RCC 7860 (cell line): ENCODE measurements at regions not wholly inside any gene's neighbourhood (a gene's known extent, or its start where the extent isn't known, plus 50 kb on each side); places are given as distances from the start of the nearest gene placed in this dataset.
"Not testable (repeated sequence)": the region's sequence is repeated elsewhere in the genome, so short reads cannot be mapped to it uniquely, and the experiment has no call there.

Experiments
- DNase-seq: peaks from one replicate; pipeline ENCODE4 v3.0.0-alpha.2; 2015; ENCODE audit warnings: low spot score
- FAIRE-seq: peaks from 2 replicates; lab custom pipeline; 2012; peaks lifted over from hg19 to GRCh38; lab: Jason Lieb, UNC

DNA sequence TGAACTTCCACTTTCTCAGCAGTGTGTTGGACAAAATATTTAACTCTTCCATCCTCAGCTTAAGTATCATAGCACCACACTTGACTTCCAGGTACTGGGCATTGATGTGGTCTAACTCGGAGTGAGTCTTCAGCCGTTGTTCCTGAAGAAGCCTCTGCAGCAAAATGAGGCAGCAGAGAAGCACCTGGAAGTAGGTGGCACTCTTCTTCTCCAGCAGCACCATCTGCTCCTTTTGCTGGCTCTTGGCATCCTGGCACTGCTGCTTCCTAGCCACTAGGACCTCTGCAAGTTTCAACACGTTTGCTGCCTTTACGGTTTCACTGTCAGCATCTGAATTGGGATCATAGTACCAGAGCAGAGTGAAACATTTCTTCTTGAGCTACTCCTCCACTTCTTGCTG lies 162.5 kb upstream of the GORAB start:
- DNase-seq (no peak), FAIRE-seq (no peak)

DNA sequence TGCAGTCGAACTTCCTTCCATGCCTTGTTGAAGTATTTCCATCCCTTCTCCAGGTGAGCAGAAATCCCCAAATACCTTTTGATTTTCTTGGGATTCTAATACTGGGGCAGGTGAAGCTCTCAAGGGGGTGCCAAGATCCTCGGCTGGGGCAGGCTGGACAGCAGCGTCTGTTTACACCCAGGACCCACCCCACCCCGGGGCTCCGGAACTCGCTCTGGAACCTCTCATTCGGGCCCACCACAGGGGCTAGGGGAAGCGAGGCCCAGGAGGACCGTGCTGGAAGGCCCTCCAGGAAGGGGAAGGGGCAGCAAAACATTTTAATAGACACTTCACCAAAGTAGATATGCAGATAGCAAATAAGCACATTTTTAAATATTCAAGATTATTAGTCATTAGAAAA lies 161.9 kb upstream of the GORAB start:
- no peak for DNase-seq
- FAIRE-seq, result no peak

DNA sequence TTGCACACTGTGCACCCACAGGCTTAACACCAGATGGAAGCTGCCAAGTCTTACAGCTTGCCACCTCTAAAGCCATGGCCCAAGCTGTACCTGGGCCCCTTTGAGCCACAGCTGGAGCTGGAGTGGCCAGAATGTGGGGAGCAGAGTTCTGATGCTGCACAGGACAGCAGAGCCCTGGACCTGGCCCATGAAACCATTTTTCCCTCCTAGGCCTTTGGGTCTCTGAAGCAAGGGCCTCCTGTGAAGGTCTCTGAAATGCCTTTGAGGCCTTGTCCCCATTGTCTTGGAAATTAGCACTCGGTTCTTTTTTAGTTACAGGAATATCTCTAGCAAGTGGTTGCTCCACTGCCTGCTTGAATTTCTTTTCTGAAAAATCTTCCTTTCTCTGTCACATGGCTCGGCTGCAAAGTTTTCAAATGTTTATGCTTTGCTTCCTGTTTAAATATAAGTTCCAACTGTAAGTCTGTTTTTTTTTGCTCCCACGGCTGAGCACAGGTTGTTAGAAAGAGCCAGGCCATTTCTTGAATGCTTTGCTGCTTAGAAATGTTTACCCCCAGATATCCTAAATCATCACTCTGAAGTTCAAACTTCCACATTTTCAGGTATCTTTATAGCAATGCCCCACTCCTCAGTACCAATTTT lies 156.8 kb upstream of the GORAB start:
- no peak for DNase-seq
- no peak for FAIRE-seq

DNA sequence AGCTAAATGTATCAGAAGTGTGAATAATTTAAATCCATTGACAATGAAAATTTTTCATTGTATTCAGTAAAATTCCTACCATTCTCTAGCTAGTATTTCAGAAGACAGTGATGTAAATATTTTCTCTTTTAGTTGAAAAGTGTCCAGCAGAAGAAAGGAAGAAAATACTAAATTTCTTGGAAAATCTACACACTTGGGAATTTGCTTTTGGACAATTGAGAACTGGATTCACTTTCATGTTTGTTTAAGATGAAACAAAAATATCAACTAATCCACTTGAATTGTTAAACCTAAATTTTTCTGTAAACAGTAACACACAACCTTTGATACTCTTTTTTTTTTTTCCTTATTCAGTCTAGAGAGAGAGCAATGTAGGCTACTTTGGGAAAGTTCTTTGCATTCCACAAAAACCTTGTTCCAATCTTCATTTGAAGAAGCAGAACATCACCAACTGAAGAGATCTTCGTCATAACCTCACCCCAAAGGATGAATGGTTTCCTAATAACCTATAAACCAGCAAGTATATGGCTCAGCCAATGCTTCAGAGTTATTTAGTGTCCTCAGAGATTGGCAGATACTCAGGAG lies 155.1 kb upstream of the GORAB start:
- no peak for FAIRE-seq
- no peak for DNase-seq

DNA sequence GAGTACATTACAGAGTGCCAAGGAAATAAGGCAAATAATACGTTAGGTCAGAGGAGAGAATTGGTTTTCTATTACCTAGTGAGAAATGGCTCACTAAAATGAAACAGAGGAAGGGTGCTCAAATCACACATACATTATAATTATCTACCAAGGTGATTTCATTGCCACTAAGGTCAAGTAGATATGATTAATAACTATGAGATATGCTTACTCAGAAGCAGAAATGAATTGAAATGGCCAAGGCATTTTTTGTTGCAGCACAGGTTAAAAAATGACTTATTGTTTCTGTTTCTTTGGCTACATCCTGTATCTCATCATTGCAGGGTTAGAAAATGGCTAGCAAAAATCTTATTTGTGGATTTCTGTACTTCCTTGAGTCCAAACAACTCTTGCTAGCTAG lies 154.5 kb upstream of the GORAB start:
- FAIRE-seq, result no peak

DNA sequence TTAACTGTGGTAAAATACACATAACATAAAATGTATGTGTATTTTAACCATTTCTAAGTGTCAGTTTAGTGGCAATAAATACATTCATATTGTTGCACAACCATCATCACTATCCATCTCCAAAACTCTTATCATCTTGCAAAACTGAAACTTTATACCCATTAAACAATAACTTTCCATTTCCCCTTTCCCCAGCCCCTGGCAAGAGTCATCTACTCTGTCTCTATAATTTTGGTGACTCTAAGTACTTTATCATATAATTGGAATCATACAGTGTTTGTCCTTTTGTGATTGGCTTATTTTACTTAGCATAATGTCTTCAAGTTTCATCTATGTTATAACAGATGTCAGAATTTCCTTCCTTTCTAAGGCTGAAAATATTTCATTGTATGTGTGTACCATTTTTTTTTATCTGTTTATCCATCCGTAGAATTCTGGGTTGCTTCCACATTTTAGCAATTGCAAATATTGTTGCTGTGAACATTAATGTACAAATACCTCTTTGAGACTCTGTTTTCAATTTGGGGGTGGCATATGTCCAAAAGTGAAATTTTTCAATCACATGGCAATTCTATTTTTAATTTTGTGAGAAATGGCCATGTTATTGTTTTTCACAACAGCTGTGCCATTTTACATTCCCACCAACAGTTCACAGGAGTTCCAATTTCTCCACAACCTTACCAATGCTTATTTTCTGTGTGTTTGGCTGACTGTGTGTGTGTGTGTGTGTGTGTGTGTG lies 153.9 kb upstream of the GORAB start:
- DNase-seq, result no peak
- no peak for FAIRE-seq

More for the DNA sequence above, 154.5 kb upstream of the GORAB start:
- no peak for DNase-seq

DNA sequence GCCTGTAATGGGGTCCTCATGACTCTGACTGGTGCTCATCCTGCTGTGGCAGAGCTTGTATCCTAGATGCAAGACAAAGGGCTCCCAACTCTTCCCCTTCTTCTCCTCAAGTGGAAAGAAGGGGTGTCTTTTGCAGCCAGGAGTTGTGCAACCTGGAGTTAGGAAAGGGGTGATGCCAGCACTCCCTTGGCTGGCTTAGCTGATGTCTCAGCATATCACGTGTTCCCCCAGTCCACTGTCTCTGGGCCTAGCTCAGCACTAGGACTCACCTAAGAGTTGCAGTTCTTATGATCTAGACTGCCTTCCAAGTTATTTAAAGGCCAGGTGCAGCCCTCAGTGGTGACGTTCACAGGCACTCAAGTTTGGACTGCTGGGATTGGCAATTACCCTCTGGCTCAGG lies 146.2 kb upstream of the GORAB start:
- DNase-seq, result no peak
- FAIRE-seq, result no peak

DNA sequence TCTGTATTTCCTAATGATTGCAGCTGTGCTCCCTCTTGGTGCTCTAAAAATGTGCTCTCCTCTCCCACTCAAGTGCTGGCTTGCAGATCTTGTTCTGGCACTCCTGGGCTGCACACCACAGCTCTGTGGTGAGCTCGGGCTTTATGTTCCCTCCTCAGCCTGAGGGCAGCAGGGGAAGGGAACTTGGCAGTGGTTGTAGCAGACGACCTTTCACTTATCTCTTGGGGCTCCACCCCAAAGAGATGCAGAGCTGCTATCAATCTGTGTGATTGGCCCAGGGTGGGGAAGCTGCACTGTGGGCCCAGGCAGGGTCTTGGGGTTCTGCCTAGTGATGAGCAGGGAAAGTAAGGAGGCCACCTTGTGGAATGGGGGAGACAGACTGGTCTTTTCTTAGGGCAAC lies 143.5 kb upstream of the GORAB start:
- no peak for FAIRE-seq
- DNase-seq, result no peak

DNA sequence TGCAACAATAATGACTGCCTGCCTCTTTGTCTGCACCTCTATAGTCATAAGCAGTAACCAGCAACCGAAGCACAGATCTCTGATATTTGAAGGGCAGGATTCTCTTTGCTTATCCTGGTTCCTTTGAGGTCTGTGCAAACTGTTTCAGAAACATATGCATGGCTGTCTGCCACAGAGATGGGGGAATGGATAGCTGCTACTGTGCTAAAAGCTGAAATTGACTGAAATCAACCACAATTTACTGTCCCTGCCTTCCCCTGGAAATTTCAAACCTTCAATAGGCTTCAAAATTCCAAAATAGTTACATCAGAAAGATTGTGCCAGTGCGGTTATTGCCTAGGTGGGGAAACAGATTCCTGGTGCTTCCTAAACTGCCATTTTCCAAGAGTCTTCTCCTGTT lies 136.8 kb upstream of the GORAB start:
- no peak for FAIRE-seq
- DNase-seq, result no peak

DNA sequence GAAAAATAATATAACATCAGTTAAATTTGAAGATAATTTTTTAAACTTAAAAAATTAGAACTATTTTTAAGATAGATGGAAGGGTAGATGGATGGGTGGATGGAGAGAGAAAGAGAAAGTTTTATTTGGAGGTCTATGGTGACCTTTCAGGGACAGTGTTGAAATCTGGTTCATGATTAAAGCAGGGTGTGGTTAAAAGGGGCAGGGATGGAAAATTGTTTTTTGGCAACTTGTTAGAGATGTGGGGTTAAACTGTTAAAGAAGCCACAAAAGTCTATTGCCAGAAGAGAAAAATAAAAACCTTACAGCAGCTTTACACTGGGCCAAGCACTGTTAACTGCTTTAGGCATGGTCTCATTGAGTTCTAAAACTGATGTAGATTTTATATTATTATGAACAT lies 134.9 kb upstream of the GORAB start:
- FAIRE-seq, result no peak
- no peak for DNase-seq

DNA sequence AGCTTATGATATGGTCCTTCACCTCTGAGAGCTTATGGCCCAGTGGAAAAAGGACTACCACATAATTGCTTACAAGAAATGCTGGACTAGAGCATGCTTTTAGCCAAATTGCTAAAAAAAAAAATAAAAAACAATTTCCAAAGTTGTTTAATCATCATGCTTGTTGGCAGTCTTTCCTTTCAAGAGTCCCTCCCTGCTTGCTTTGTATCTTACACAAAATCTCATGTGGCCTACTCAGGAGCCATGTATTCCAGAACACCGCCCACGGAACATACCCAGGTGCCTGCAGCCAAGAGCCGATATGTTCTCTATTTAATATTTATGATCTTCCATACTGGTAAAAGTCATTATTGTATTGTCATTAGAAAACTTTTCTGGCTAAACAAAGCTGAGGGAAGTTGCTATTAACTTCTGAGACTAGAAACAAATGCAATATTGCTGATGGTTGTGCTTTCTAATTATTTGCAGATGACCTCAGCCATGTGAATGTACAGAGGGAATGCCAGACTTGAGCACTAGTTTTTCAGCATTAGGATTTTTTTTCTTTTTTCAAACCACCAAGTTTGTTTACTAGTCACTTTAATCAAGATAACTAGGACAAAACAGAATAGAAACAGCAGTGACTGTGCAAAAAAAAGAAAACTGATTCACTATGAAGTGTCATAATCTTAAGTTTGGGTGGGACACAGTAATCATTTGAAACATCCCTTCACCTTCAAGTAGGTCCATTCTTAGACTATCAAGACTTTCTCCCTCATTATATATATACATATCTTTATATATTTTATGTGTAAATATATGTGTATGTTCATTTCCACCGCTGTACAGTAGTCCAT lies 129.3 kb upstream of the GORAB start:
- FAIRE-seq (no peak), DNase-seq (no peak)

DNA sequence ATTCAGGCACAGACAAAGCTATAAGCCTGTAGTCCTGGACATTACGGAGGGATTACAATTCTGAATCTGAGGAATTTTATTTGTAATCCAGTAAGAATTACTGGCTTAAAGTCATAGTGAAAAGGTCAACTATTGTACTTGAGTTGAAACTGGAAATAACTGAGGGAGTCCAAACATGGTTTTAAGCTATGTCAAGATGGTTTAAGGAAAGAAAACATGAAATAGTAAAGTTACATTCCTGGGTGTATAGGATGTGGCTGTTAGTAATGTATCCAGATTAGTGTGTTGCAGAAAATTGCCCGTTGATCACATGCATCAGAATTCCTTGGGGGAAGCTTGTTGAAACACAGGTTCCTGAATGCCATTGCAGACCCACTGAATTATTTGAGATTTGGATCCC lies 124.8 kb upstream of the GORAB start:
- FAIRE-seq (no peak), DNase-seq (no peak)

DNA sequence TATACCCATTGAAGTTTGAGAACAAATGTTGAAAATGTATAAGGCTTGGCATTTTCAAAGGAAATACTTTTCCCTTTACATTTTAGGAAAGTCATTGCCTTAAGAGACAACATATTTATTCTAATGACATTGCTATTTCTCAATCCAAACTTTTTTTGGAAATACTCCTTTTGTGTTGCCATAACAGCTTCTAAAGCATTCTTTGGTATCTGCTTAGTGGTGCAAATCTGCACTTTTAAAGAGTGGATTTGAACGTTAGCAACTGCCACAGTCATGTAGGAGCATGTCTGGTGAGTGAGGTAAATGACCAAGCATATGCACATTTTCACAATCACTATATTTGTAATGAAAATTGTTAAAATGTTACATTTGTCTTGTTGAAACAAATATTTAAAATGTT lies 124.4 kb upstream of the GORAB start:
- no peak for FAIRE-seq
- DNase-seq, result no peak

DNA sequence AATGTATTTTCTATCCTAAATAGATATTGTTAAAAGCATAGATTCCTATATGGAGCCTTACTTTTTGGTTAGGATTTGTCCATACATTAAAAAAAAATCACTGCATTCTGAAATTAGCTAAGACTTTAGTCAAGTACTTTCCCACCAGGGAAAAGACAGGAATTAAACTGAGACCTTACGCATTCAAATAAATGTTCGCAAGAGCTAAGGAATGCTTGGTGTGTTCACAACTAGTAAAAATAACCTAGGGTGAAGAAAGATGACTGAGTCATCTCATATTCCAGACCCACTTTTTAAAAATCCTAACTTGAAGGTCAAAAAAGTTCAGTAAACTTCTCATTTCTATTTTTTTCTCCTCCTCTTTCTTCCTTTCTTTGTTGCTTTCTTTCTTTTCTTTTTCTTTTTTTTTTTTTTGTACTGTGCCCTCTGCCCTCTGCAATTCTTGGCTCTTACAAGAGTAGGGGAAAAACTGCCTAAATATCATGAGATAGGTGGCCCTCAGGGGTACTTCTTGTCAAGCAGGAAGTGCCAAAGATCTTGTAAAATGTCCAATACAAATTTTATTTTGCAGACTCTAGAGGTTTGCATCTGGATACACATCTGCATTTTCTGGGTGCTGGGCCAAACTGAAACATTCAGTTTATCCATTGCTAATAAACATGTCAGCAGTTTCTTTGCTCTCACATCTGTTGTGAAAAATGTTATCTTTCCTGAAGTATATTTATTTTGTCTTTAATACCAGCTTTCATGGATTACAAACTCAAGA lies 121.4 kb upstream of the GORAB start:
- no peak for FAIRE-seq
- DNase-seq, result no peak

DNA sequence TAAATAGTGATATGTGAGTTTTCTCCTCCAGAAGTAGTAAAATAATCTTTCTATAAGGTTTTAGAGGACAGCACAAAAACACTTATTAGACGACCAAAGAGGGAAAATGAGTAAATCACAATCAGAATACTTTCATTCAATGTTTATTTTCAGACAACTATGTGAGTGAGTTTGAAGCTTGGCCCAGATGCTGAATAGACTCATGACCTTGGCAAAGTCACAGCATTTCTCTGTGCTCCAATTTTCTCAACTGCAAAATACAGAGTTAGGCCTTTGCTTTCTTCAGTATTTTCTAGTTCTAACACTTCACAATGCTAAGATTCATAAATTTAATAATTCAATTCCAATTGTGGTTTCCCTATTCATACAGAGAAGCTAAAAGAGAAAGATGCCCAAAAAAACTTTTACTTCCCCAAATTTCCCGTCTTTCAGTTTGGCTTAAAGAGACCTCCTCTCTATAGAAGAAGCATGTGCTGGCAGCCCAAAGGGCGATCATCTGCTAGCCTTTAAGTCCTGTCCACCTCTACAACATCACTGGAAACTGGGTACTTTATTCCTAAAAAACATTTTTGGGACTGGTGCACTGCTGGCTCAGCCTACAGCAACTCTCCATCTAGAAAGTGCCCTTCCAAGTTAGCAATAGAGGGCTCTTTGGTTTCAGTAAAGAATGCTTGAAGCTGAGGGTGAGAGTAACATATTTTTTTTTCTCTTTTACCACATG lies 116.8 kb upstream of the GORAB start:
- DNase-seq, result no peak
- no peak for FAIRE-seq

DNA sequence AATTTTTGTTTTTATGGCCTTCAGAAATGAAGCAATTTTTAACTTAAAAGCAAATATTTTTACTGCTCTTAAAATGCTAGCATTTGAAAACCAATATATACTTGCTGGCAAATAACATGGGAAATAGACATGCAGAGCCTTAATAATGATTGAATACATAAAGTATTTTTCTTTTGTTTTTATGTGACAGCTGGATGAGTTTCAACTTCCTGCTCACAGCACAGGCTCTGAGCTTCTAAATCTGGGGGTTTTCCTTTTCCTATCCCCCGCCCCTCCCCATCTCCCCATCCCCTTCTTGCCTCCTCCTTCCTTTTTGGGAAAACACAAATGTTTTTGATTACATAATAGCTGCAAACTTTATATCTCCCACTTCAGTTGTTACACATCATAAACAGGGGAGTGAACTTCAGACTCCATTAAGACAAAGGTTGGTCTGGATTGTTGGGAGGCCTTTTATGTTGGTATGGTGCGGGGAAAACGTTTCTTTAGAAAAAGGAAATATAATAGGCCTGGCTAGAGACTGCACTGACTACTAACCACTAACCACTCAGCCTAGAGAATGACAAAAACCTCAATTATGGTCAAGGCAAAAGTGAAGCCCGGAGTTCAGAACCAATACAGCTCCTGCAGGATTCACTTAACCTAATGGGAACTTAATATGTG lies 116.1 kb upstream of the GORAB start:
- DNase-seq, result no peak
- FAIRE-seq, result no peak

DNA sequence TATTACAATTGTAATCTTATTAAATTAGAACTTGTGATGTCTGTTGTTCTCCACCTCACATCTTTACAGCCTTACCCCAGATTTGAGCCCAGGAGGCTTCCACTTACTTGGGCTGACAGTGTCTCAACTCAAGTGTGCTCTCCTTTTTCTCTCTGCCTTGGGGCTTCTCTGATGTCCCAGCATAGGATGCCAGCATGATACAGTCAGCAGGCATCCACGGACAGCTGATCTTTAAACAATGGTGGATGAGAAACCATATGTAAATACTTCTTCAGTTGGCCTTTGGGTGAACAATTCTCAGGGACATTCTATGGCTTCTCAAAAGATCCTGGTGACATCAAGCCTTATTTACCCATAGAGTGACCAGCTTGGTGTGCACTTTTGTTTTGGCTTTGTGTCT lies 107.6 kb upstream of the GORAB start:
- no peak for FAIRE-seq
- DNase-seq, result no peak

DNA sequence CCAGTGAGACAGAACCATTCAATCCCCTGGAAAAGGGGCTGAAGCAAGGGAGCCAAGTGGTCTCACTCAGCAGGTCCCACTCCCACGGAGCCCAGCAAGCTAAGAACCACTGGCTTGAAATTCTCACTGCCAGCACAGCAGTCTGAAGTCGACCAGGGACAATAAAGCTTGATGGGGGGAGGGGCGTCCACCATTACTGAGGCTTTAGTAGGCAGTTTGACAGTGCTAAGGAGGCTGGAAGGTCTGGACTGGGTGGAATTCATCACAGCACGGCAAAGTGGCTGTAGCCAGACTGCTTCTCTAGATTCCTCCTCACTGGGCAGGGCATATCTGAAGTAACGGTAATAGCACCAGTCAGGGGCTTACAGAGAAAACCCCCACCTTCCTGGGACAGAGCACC lies 105.4 kb upstream of the GORAB start:
- DNase-seq (no peak), FAIRE-seq (no peak)

DNA sequence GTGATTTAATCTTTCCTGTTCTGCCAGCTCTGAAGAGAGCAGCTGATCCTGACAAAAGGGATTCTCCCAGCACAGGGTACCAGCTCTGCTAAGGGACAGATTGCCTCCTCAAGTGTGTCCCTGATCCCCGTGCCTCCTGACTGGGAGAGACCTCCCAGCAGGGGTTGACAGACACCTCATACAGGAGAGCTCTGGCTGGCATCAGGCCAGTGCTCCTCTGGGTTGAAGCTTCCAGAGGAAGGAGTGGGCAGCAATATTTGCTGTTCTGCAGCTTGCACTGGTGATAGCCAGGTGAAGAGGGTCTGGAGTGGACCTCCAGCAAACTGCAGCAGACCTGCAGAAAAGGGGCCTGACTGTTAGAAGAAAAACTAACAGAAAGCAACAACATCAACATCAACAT lies 105.0 kb upstream of the GORAB start:
- FAIRE-seq, DNase-seq: not testable (repeated sequence)

DNA sequence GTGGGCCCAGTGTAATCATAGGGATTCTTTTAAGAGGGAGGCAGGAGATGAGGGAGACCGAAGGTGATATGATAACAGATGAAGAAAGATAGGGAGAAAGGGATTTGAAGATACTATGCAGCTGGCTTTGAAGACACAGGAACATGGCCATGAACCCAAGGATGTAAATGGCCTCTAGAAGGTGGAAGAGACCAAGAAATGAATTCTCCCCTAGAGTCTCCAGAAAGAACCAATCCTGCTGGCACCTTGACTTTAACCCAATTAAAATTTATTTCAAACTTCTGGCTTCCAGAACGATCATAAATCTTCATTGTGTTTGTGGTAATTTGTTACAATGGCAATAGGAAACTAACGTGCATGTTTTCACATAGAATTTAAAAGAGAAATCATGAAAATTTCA lies 95.0 kb upstream of the GORAB start:
- no peak for DNase-seq
- no peak for FAIRE-seq
